OCI-LY7 (cell line): ENCODE measurements at regions not wholly inside any gene's neighbourhood (a gene's known extent, or its start where the extent isn't known, plus 50 kb on each side); places are given as distances from the start of the nearest gene placed in this dataset.

Experiments
- BruUV-seq: library from RNA; stranded (reverse); fragments of 400-500 nt; replicated peaks from 2 replicates; lab custom pipeline; 2021; lab: Mats Ljungman, UMichigan
- CTCF ChIA-PET: fragments of 300-600 bp; sonication (Branson Sonifier 250); formaldehyde crosslinking; loops from one replicate; lab custom pipeline; 2022; ENCODE audit warnings: antibody characterized with exemption; ENCODE audit not compliant: unreplicated experiment; lab: Charles Lee
- POLR2A ChIA-PET: fragments of 300-600 bp; sonication (Branson Sonifier 250); formaldehyde crosslinking; loops from one replicate; lab custom pipeline; 2022; ENCODE audit warnings: antibody characterized with exemption; lab: Charles Lee
- DNase-seq: peaks from one replicate; pipeline ENCODE4 v3.0.0-alpha.2; 2015; ENCODE audit warnings: low spot score
- H2AFZ ChIP-seq: fragments of 200-600 bp; sonication (generic), shearing (Covaris generic); 2 replicates; pipeline ENCODE4 v1.6.1; 2014; ENCODE audit warnings: mild to moderate bottlenecking, antibody characterized with exemption, low read length, moderate library complexity
- H3K27ac ChIP-seq: fragments of 200-600 bp; sonication (generic); 2 replicates; pipeline ENCODE4 v1.5.1; 2014; ENCODE audit warnings: mixed run types, low read depth, mild to moderate bottlenecking, moderate library complexity, low read length, inconsistent platforms; ENCODE audit not compliant: poor library complexity, severe bottlenecking
- H3K36me3 ChIP-seq: fragments of 200-600 bp; sonication (generic); 2 replicates; pipeline ENCODE4 v1.6.1; 2014; ENCODE audit warnings: mild to moderate bottlenecking, antibody characterized with exemption, low read length, moderate library complexity, mixed read lengths; ENCODE audit not compliant: insufficient read depth
- H3K4me1 ChIP-seq: fragments of 200-600 bp; sonication (generic); 2 replicates; pipeline ENCODE4 v1.5.1; 2014; ENCODE audit warnings: mild to moderate bottlenecking, low read length; ENCODE audit not compliant: insufficient read depth, poor library complexity, severe bottlenecking
- H3K4me2 ChIP-seq: fragments of 200-600 bp; sonication (generic); 2 replicates; pipeline ENCODE4 v1.6.1; 2014; ENCODE audit warnings: mild to moderate bottlenecking, low read length
- H3K4me3 ChIP-seq: fragments of 200-600 bp; sonication (generic); 2 replicates; pipeline ENCODE4 v1.5.1; 2014; ENCODE audit warnings: mild to moderate bottlenecking, low read depth, low read length; ENCODE audit not compliant: poor library complexity, severe bottlenecking
- H3K79me2 ChIP-seq: fragments of 200-600 bp; sonication (generic); 2 replicates; pipeline ENCODE4 v1.6.1; 2016; ENCODE audit warnings: low read depth, mild to moderate bottlenecking, low read length, moderate library complexity, mixed read lengths; ENCODE audit not compliant: insufficient read depth
- H3K9me2 ChIP-seq: fragments of 200-600 bp; sonication (generic); 2 replicates; pipeline ENCODE4 v1.6.1; 2016; ENCODE audit warnings: mild to moderate bottlenecking, low read length, mixed read lengths; ENCODE audit not compliant: insufficient read depth
- H3K9me3 ChIP-seq: fragments of 200-600 bp; sonication (generic); 2 replicates; pipeline ENCODE4 v1.6.1; 2014; ENCODE audit warnings: mild to moderate bottlenecking, mixed run types, low read length, mixed read lengths
- H4K20me1 ChIP-seq: fragments of 200-600 bp; sonication (generic); 2 replicates; pipeline ENCODE4 v1.6.1; 2014; ENCODE audit warnings: mild to moderate bottlenecking, antibody characterized with exemption, low read length, moderate library complexity, mixed read lengths; ENCODE audit not compliant: insufficient read depth
- EZH2phosphoT487 ChIP-seq: fragments of 200-600 bp; sonication (generic); IDR thresholded peaks from 2 replicates; pipeline ENCODE4 v1.6.1; 2018; ENCODE audit warnings: low read depth, borderline replicate concordance, mild to moderate bottlenecking, mixed run types, antibody characterized with exemption, low read length, moderate library complexity, mixed read lengths
- intact Hi-C: fragments of 100-400 bp; cut with micrococcal nuclease; formaldehyde crosslinking; loops from one replicate; pipeline ENCODE4 v1.10.0; 2022; ENCODE audit not compliant: unreplicated experiment
- TF ChIP-seq, protein P1 (sequence below): fragments of 200-600 bp; sonication (generic); conservative IDR thresholded peaks from 2 replicates; pipeline ENCODE4 v1.5.1; 2014; ENCODE audit warnings: mild to moderate bottlenecking, antibody characterized with exemption, low read length, moderate library complexity, mixed read lengths

GRCh38 chr22:27284324-27284723, 517.2 kb downstream of the MN1 start:
- TF ChIP-seq, protein P1, sequence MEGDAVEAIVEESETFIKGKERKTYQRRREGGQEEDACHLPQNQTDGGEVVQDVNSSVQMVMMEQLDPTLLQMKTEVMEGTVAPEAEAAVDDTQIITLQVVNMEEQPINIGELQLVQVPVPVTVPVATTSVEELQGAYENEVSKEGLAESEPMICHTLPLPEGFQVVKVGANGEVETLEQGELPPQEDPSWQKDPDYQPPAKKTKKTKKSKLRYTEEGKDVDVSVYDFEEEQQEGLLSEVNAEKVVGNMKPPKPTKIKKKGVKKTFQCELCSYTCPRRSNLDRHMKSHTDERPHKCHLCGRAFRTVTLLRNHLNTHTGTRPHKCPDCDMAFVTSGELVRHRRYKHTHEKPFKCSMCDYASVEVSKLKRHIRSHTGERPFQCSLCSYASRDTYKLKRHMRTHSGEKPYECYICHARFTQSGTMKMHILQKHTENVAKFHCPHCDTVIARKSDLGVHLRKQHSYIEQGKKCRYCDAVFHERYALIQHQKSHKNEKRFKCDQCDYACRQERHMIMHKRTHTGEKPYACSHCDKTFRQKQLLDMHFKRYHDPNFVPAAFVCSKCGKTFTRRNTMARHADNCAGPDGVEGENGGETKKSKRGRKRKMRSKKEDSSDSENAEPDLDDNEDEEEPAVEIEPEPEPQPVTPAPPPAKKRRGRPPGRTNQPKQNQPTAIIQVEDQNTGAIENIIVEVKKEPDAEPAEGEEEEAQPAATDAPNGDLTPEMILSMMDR, result no peak
- TF ChIP-seq EZH2phosphoT487, result no peak
- no peaks in the 10 kb centered on the region for H3K9me2 ChIP-seq
- no peak overlapping the region for H3K4me3 ChIP-seq
- peaks cover 6% of the 10 kb centered on the region for H3K4me1 ChIP-seq
- H3K27ac ChIP-seq, result no peak overlapping the region
- intact Hi-C loops, result no loop called here
- DNase-seq, result no peak
- no peaks in the 10 kb centered on the region for H4K20me1 ChIP-seq
- peak overlapping the region; percentile 36; the same call in 1 of the 2 replicates for H2AFZ ChIP-seq
- H3K4me2 ChIP-seq, result no peak overlapping the region
- H3K9me3 ChIP-seq, result peaks cover 10% of the 10 kb centered on the region
- H3K36me3 ChIP-seq, result no peaks in the 10 kb centered on the region
- ChIA-PET CTCF (no interaction called here), POLR2A (no interaction called here)
- no TSS peak for BruUV-seq
- no peaks in the 10 kb centered on the region for H3K79me2 ChIP-seq

- DNase-seq, result no peak
- Histone ChIP-seq H3K9me3 (peaks cover 10% of the 10 kb centered on the region), H3K27ac (no peak overlapping the region), H4K20me1 (no peaks in the 10 kb centered on the region), H2AFZ (no peak overlapping the region), H3K36me3 (no peaks in the 10 kb centered on the region), H3K4me3 (no peak overlapping the region), H3K9me2 (no peaks in the 10 kb centered on the region), H3K79me2 (no peaks in the 10 kb centered on the region), H3K4me1 (peaks cover 6% of the 10 kb centered on the region), H3K4me2 (no peak overlapping the region)
- ChIA-PET POLR2A (interaction anchor here (0.6 kb wide), 1 partner anchor 992 kb away, joined by 3 read pairs; no protein-coding TSS in a partner anchor), CTCF (no interaction called here)
- intact Hi-C loops, result no loop called here
- BruUV-seq, result no TSS peak
- TF ChIP-seq, protein P1, result no peak
- TF ChIP-seq EZH2phosphoT487, result no peak
Observed at GRCh38 chr22:27286711-27287110, 514.8 kb downstream of the MN1 start.

- Histone ChIP-seq H2AFZ (no peak overlapping the region), H3K4me2 (no peak overlapping the region), H3K9me3 (no peaks in the 10 kb centered on the region), H3K79me2 (no peaks in the 10 kb centered on the region), H3K9me2 (no peaks in the 10 kb centered on the region), H3K36me3 (no peaks in the 10 kb centered on the region), H3K4me3 (no peak overlapping the region), H3K27ac (no peak overlapping the region), H4K20me1 (no peaks in the 10 kb centered on the region), H3K4me1 (no peaks in the 10 kb centered on the region)
- BruUV-seq, result no TSS peak
- intact Hi-C loops, result no loop called here
- POLR2A ChIA-PET, result no interaction called here
- no peak for TF ChIP-seq EZH2phosphoT487
- CTCF ChIA-PET, result no interaction called here
- DNase-seq, result no peak
Observed at GRCh38 chr22:27292542-27293299, 508.8 kb downstream of the MN1 start.
